Keratinocyte (primary cell): ENCODE measurements at regions not wholly inside any gene's neighbourhood (a gene's known extent, or its start where the extent isn't known, plus 50 kb on each side); places are given as distances from the start of the nearest gene placed in this dataset.

Experiments
- EZH2 ChIP-seq: IDR thresholded peaks from one replicate; pipeline ENCODE4 v1.6.1; 2012; ENCODE audit warnings: inconsistent platforms, mild to moderate bottlenecking, low read length, moderate library complexity
- TF ChIP-seq, protein P1 (sequence below), 3 experiments: IDR thresholded peaks in 1 of 3; conservative IDR thresholded peaks in 1 of 3; optimal IDR thresholded peaks in 1 of 3; 2 replicates in 2 of 3; 3 replicates in 1 of 3; pipeline versions ENCODE3 to v1.5.1; 2011; ENCODE audit warnings: low read length in 3 of 3, mild to moderate bottlenecking in 3 of 3, moderate library complexity in 2 of 3, control low read depth in 1 of 3, inconsistent platforms in 1 of 3; ENCODE audit not compliant: insufficient read depth in 2 of 3; ENCODE audit errors: extremely low read depth in 1 of 3

- no peak for TF ChIP-seq EZH2
- TF ChIP-seq, protein P1, sequence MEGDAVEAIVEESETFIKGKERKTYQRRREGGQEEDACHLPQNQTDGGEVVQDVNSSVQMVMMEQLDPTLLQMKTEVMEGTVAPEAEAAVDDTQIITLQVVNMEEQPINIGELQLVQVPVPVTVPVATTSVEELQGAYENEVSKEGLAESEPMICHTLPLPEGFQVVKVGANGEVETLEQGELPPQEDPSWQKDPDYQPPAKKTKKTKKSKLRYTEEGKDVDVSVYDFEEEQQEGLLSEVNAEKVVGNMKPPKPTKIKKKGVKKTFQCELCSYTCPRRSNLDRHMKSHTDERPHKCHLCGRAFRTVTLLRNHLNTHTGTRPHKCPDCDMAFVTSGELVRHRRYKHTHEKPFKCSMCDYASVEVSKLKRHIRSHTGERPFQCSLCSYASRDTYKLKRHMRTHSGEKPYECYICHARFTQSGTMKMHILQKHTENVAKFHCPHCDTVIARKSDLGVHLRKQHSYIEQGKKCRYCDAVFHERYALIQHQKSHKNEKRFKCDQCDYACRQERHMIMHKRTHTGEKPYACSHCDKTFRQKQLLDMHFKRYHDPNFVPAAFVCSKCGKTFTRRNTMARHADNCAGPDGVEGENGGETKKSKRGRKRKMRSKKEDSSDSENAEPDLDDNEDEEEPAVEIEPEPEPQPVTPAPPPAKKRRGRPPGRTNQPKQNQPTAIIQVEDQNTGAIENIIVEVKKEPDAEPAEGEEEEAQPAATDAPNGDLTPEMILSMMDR (optimal IDR thresholded peaks at IDR 0.05 in 1 of 3, IDR thresholded peaks at IDR 0.05 in 1 of 3, conservative IDR thresholded peaks at IDR 0.05 in 1 of 3; ENCODE audit: extremely low read depth in 1 of 3, insufficient read depth in 2 of 3, low read length in 3 of 3) = no peak
These were observed 101.3 kb upstream of the S1PR1 start for GRCh38 chr1:101135526-101135925.
